A673 (cell line): ENCODE measurements at regions not wholly inside any gene's neighbourhood (a gene's known extent, or its start where the extent isn't known, plus 50 kb on each side); places are given as distances from the start of the nearest gene placed in this dataset.
"Not testable (repeated sequence)": the region's sequence is repeated elsewhere in the genome, so short reads cannot be mapped to it uniquely, and the experiment has no call there.

ENCODE experiments used
- BruUV-seq: library from RNA; stranded (reverse); fragments of 400-500 nt; replicated peaks from 2 replicates; lab custom pipeline; 2021; lab: Mats Ljungman, UMichigan
- CTCF ChIA-PET: fragments of 300-600 bp; sonication (Branson Sonifier 250); formaldehyde crosslinking; loops from one replicate; lab custom pipeline; 2022; ENCODE audit warnings: antibody characterized with exemption; lab: Charles Lee
- POLR2A ChIA-PET: fragments of 300-600 bp; sonication (Branson Sonifier 250); formaldehyde crosslinking; loops from one replicate; lab custom pipeline; 2022; ENCODE audit warnings: antibody characterized with exemption; ENCODE audit not compliant: low non-redundant PET; lab: Charles Lee
- DNase-seq: peaks from one replicate; pipeline ENCODE4 v3.0.0-alpha.2; 2015; ENCODE audit warnings: low spot score
- H3K27ac ChIP-seq: fragments of 200-600 bp; sonication (generic); 2 replicates; pipeline ENCODE4 v1.5.1; 2016; ENCODE audit warnings: mixed run types, low read depth, mild to moderate bottlenecking, mixed read lengths, antibody characterized with exemption, low read length; ENCODE audit not compliant: poor library complexity, severe bottlenecking
- H3K27me3 ChIP-seq: fragments of 200-600 bp; sonication (generic); replicated peaks from 2 replicates; pipeline ENCODE4 v1.6.1; 2017; ENCODE audit warnings: mixed run types, low read depth, mild to moderate bottlenecking, mixed read lengths, antibody characterized with exemption, low read length; ENCODE audit not compliant: insufficient read depth, poor library complexity
- H3K36me3 ChIP-seq: fragments of 200-600 bp; sonication (generic); 2 replicates; pipeline ENCODE4 v1.6.1; 2016; ENCODE audit warnings: mixed run types, mild to moderate bottlenecking, mixed read lengths, antibody characterized with exemption, low read length; ENCODE audit not compliant: insufficient read depth, poor library complexity, severe bottlenecking
- H3K4me1 ChIP-seq: fragments of 200-600 bp; sonication (generic); 2 replicates; pipeline ENCODE4 v1.6.1; 2017; ENCODE audit warnings: mixed run types, mild to moderate bottlenecking, mixed read lengths, antibody characterized with exemption, low read length; ENCODE audit not compliant: insufficient read depth, poor library complexity, severe bottlenecking
- H3K4me3 ChIP-seq: fragments of 200-600 bp; sonication (generic); 2 replicates; pipeline ENCODE4 v1.5.1; 2016; ENCODE audit warnings: low read depth, mixed run types, mild to moderate bottlenecking, mixed read lengths, low read length; ENCODE audit not compliant: poor library complexity, severe bottlenecking
- H3K9me3 ChIP-seq: fragments of 200-600 bp; sonication (generic); 2 replicates; pipeline ENCODE4 v1.6.1; 2016; ENCODE audit warnings: mixed run types, low read depth, mild to moderate bottlenecking, mixed read lengths, antibody characterized with exemption, low read length; ENCODE audit not compliant: poor library complexity, severe bottlenecking
- EZH2 ChIP-seq: fragments of 200-600 bp; sonication (generic); IDR thresholded peaks from 2 replicates; pipeline ENCODE4 v1.6.1; 2017; ENCODE audit warnings: borderline replicate concordance, low read depth, mild to moderate bottlenecking, mixed read lengths, antibody characterized with exemption, low read length; ENCODE audit not compliant: poor library complexity, severe bottlenecking
- intact Hi-C: fragments of 100-400 bp; cut with micrococcal nuclease; formaldehyde crosslinking; loops from one replicate; pipeline ENCODE4 v1.10.0; 2022; ENCODE audit not compliant: unreplicated experiment
- TF ChIP-seq, protein P1 (sequence below): fragments of 300-800, 200-600 bp; sonication (generic); conservative IDR thresholded peaks from 2 replicates; pipeline ENCODE4 v1.5.1; 2017; ENCODE audit warnings: low read depth, mild to moderate bottlenecking, antibody characterized with exemption, low read length, moderate library complexity, mixed read lengths

DNA sequence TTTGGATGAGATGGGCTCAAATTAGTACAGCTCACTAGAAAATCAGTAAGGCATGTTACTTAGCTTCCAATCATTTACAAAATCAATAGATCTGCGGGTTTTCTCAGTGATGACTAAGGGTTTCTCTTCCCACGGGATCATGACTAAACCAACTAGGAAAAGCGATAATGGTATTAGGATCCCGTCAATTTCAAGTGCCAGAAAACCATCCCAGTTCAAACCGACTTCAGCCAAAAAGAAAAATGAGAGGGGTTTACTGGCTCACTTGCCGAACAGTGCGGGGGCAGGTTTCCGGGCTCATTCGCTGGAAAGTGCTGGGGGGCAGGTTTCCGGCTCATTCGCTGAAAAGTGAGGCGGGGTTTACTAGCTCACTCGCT is 62.1 kb upstream of the LYZL2 start:
- Histone ChIP-seq H3K4me1 (no peaks in the 10 kb centered on the region), H3K36me3 (no peaks in the 10 kb centered on the region), H3K4me3 (peak overlapping the region; percentile 1), H3K9me3 (no peaks in the 10 kb centered on the region), H3K27ac (no peak overlapping the region), H3K27me3 (no peaks in the 10 kb centered on the region)
- intact Hi-C loops: no loop called here
- BruUV-seq: no TSS peak
- ChIA-PET CTCF (no interaction called here), POLR2A (no interaction called here)
- TF ChIP-seq EZH2: no peak
- TF ChIP-seq, protein P1, sequence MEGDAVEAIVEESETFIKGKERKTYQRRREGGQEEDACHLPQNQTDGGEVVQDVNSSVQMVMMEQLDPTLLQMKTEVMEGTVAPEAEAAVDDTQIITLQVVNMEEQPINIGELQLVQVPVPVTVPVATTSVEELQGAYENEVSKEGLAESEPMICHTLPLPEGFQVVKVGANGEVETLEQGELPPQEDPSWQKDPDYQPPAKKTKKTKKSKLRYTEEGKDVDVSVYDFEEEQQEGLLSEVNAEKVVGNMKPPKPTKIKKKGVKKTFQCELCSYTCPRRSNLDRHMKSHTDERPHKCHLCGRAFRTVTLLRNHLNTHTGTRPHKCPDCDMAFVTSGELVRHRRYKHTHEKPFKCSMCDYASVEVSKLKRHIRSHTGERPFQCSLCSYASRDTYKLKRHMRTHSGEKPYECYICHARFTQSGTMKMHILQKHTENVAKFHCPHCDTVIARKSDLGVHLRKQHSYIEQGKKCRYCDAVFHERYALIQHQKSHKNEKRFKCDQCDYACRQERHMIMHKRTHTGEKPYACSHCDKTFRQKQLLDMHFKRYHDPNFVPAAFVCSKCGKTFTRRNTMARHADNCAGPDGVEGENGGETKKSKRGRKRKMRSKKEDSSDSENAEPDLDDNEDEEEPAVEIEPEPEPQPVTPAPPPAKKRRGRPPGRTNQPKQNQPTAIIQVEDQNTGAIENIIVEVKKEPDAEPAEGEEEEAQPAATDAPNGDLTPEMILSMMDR: no peak
- peak; percentile 54 for DNase-seq

DNA sequence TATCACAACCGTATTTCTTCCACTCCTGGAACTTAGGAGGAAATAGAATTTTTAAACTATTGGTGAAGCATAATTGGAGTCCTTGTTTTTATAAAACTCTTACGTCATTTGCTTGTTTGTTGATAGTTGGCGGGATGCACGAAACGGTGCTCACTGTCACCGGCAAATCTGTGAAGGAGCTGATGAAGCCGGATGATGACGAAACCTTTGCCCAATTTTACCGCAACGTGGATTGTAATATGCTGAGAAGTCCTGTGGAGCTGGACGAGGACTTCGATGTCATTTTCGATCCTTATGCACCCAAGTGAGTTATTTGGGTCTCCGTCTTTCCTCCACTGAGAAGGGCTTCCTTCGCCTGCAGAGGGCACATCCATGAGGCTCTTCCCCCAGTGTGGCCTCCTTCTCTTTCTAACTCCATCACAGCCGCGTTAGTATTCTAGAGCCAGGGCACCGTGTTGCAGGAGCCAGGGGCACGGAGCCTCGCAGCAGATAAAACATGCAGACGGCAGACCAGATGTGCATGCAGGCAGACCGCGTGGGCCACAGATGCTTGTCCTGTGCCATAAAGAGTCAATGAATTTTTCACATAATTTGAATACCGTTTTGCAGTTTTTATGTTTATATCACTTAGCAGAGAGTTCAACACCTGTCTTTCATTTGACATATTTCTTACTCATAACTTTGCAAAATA is 61.5 kb upstream of the LYZL2 start:
- BruUV-seq, H3K4me3 ChIP-seq, H3K27ac ChIP-seq, POLR2A ChIA-PET, H3K4me1 ChIP-seq, H3K9me3 ChIP-seq, H3K27me3 ChIP-seq, H3K36me3 ChIP-seq, DNase-seq, intact Hi-C loops, CTCF ChIA-PET: not testable (repeated sequence)

DNA sequence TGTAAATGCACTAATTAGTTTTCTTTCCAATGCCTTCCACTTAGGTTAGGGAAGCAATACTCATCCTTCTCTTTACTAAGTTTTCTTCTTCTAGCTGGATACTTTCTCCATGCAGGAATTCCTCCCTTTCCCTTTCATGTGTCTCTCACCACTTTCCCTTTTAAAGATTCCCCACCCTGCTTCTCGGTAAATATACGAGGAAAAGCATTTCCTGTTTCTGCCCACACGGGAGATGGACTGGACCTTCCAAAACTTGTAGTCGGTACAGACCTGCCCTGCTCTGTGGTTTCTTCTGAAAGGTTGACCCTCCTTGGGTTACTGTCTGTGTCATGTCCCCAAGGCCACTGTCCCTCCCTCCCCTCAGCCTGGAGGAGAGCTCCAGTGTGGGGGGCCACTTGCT is 58.9 kb upstream of the LYZL2 start:
- TF ChIP-seq, protein P1: no peak
- TF ChIP-seq EZH2: no peak
- Histone ChIP-seq H3K27me3 (peaks cover 5% of the 10 kb centered on the region), H3K4me1 (no peaks in the 10 kb centered on the region), H3K4me3 (no peak overlapping the region), H3K36me3 (no peaks in the 10 kb centered on the region), H3K27ac (no peak overlapping the region), H3K9me3 (no peaks in the 10 kb centered on the region)
- POLR2A ChIA-PET: interaction anchor here (0.5 kb wide), 1 partner anchor 1365 kb away, joined by 5 read pairs; no protein-coding TSS in a partner anchor
- DNase-seq: no peak
- CTCF ChIA-PET: interaction anchor here (1.1 kb wide), 1 partner anchor 17 kb away, joined by 11 read pairs; no protein-coding TSS in a partner anchor
- intact Hi-C loops: no loop called here
- BruUV-seq: no TSS peak

DNA sequence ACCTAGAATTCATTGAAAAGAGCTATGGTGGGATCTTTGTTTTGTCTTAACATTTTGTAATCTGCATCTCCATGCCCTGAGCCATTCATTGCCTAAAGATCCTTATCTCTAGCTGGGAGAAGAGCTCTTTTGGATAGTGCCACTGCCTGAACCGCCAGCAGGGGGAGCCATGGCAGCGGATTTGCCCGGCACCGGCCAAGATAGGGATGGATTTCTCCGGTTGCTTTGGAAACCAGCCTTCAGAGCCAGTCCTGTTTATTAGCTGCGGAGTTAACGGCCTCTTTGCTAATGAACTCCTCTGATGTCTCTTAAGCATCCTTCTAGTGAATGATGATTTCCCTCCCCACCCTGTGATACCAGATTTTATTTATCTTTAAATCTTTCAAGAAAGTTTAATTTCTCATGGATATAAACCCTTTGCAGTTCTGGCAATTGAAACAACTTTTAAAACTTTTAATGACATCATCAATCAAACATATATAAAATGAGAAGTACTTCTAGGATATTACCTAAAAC is 58.2 kb upstream of the LYZL2 start:
- Histone ChIP-seq H3K9me3 (no peaks in the 10 kb centered on the region), H3K27ac (no peak overlapping the region), H3K27me3 (peaks cover 5% of the 10 kb centered on the region), H3K4me3 (no peak overlapping the region), H3K4me1 (no peaks in the 10 kb centered on the region), H3K36me3 (no peaks in the 10 kb centered on the region)
- POLR2A ChIA-PET: interaction anchor here (0.5 kb wide), 1 partner anchor 1366 kb away, joined by 5 read pairs; no protein-coding TSS in a partner anchor
- peak; percentile 83 for DNase-seq
- no peak for TF ChIP-seq EZH2
- TF ChIP-seq, protein P1: peak; percentile 97
- intact Hi-C loops: no loop called here
- no TSS peak for BruUV-seq
- CTCF ChIA-PET: interaction anchor here (0.5 to 1.1 kb wide), 9 partner anchors 10 to 444 kb away, joined by 3 to 11 read pairs (median 3); partner anchors contain the start of gene MTPAP
